ENCODE measurements at regions not wholly inside any gene's neighbourhood (a gene's known extent, or its start where the extent isn't known, plus 50 kb on each side); places are given as distances from the start of the nearest gene placed in this dataset.

DNA sequence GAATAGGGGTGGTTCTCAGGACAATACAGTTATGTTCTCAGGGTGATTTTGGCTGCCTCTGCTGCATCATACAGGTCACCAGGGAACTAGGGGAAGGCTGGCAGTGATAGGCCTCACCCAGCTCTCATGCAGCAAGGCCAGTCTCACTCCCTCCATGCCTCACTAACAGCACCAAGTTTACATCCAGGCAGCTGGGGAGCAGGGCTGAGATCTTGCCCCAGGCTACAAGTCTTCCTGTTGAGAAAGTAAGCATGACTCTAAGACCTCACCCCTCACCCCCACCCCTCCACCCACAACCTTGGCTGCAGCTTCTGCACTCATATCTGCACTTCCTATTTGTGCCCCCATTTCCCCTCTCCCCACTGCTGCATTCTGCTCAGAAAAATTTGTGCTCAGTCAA, 481.2 kb downstream of the ACTL7B start:
- no peak overlapping the region for H3K4me3 Mint-ChIP-seq
- no peak overlapping the region for H3K27ac Mint-ChIP-seq
- DNase-seq, result no peak
- peaks cover 6% of the 10 kb centered on the region for H3K27me3 Mint-ChIP-seq (ENCODE audit: low read depth, poor library complexity)
- TF ChIP-seq, protein P1, sequence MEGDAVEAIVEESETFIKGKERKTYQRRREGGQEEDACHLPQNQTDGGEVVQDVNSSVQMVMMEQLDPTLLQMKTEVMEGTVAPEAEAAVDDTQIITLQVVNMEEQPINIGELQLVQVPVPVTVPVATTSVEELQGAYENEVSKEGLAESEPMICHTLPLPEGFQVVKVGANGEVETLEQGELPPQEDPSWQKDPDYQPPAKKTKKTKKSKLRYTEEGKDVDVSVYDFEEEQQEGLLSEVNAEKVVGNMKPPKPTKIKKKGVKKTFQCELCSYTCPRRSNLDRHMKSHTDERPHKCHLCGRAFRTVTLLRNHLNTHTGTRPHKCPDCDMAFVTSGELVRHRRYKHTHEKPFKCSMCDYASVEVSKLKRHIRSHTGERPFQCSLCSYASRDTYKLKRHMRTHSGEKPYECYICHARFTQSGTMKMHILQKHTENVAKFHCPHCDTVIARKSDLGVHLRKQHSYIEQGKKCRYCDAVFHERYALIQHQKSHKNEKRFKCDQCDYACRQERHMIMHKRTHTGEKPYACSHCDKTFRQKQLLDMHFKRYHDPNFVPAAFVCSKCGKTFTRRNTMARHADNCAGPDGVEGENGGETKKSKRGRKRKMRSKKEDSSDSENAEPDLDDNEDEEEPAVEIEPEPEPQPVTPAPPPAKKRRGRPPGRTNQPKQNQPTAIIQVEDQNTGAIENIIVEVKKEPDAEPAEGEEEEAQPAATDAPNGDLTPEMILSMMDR (IDR thresholded peaks at IDR 0.05), result no peak
- no peaks in the 10 kb centered on the region for H3K4me1 Mint-ChIP-seq
- peaks cover 24% of the 10 kb centered on the region for H3K9me3 Mint-ChIP-seq
- no peaks in the 10 kb centered on the region for H3K36me3 Mint-ChIP-seq (ENCODE audit: low read depth)

DNA sequence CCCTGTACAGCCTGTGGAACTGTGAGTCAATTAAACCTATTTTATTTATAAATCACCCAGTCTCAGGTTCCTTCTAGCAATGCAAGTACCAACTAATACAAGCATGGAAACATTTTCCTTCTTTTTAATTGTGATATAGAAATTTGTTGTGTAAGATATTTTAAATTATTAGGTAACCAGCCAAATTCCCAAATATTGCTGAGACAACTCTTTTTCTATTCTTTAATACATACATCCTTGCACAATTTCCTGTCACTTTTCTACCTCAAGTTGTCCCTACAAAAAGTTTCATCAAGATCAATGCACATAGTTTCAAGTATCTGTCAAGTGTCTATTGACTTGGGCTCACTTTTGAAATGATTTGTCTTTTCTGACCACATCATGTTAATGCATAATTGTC, 488.6 kb downstream of the ACTL7B start:
- no peak overlapping the region for H3K27ac Mint-ChIP-seq
- H3K4me3 Mint-ChIP-seq, result no peak overlapping the region
- TF ChIP-seq, protein P1 (IDR thresholded peaks at IDR 0.05), result no peak
- H3K4me1 Mint-ChIP-seq, result no peaks in the 10 kb centered on the region
- H3K27me3 Mint-ChIP-seq (ENCODE audit: low read depth, poor library complexity), result peaks cover 8% of the 10 kb centered on the region
- H3K9me3 Mint-ChIP-seq, result peaks cover 37% of the 10 kb centered on the region
- H3K36me3 Mint-ChIP-seq (ENCODE audit: low read depth), result peaks cover 11% of the 10 kb centered on the region
- DNase-seq, result no peak

DNA sequence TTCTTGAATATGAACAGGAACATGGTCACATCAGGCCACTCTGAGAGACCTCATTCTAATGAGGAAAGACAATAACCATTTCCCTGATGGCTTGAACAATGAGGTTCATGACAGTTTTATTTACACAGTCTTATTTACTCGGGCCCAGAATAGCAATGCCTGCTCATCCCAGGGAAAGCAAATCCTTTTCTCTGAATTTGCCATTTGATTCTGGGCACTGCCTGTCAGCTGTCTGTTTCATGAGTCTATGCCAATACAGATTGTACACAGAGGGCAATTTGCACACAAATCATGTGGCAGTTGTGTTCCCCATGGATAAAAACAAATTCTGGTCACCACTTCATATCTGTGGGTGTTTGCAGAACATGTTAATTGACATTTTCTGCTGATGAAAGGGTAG, 492.5 kb downstream of the ACTL7B start:
- peaks cover 4% of the 10 kb centered on the region for H3K27me3 Mint-ChIP-seq (ENCODE audit: low read depth, poor library complexity)
- H3K27ac Mint-ChIP-seq, result no peak overlapping the region
- H3K4me3 Mint-ChIP-seq, result no peak overlapping the region
- H3K9me3 Mint-ChIP-seq, result peaks cover 25% of the 10 kb centered on the region
- peaks cover 11% of the 10 kb centered on the region for H3K36me3 Mint-ChIP-seq (ENCODE audit: low read depth)
- peaks cover 4% of the 10 kb centered on the region for H3K4me1 Mint-ChIP-seq
- DNase-seq, result no peak
- TF ChIP-seq, protein P1 (IDR thresholded peaks at IDR 0.05), result no peak

DNA sequence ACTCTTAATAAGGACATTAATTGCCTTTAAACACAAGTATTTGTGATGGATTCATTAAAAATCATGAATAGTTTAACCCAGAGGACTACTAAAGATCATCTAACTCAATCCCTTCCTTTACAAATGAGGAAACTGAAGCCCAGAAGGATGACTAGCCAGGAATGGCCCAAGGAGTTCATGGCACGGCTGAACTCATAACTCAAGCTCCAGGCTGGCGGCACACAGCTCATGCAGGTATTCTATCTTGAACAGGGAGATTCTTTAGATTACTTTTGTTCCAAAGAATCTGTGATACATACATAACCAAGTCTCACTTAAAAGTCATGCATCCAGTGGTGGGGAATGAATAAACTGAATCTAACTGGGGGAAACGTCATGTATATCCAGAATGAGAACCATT, 495.5 kb downstream of the ACTL7B start:
- H3K27me3 Mint-ChIP-seq (ENCODE audit: low read depth, poor library complexity), result peaks cover under 1% of the 10 kb centered on the region
- no peak overlapping the region for H3K4me3 Mint-ChIP-seq
- no peak overlapping the region for H3K27ac Mint-ChIP-seq
- DNase-seq, result no peak
- H3K4me1 Mint-ChIP-seq, result peaks cover 4% of the 10 kb centered on the region
- H3K9me3 Mint-ChIP-seq, result peaks cover 6% of the 10 kb centered on the region
- H3K36me3 Mint-ChIP-seq (ENCODE audit: low read depth), result peaks cover 5% of the 10 kb centered on the region
- TF ChIP-seq, protein P1 (IDR thresholded peaks at IDR 0.05), result no peak

DNA sequence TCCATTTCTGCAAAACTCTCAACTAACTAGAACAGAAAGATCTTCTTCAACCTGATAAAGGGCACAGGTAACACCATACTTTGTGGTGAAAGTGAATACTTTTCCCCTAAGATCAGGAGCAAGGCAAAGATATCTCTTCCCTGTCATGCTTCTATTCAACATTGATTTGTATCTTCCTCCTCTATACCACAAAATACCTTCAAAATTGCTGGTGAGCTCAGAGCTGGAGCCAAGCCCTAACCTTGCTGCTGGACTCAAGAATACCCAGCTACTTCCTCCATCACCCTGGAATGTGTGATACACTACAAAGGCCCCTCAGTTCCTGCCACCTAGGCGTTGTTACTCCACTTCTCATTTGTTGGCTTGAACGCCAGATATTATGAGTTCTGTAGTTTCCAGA, 499.0 kb downstream of the ACTL7B start:
- H3K9me3 Mint-ChIP-seq, result peaks cover 3% of the 10 kb centered on the region
- TF ChIP-seq, protein P1 (IDR thresholded peaks at IDR 0.05), result no peak
- no peak overlapping the region for H3K27ac Mint-ChIP-seq
- H3K27me3 Mint-ChIP-seq (ENCODE audit: low read depth, poor library complexity), result no peaks in the 10 kb centered on the region
- no peak for DNase-seq
- H3K36me3 Mint-ChIP-seq (ENCODE audit: low read depth), result no peaks in the 10 kb centered on the region
- H3K4me3 Mint-ChIP-seq, result no peak overlapping the region
- peaks cover 4% of the 10 kb centered on the region for H3K4me1 Mint-ChIP-seq

DNA sequence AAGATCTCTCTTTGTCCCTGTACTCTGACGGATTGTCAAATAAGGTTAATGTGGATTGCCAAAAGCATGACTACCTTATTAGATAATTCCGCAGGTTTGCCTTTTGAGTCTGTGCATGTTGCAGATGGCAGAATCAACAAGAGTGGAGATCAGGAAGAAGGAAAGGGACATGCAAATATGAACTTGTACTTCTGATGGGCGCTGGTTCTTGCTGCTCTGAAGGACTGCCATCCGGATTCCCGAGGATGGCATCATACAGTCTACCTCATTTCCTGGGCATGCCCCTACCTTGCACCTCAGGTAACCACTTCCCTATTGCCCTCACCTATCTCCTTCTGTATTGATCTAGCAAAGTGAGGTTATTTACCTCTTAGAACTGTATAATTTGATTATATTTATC, 504.2 kb downstream of the ACTL7B start:
- H3K36me3 Mint-ChIP-seq (ENCODE audit: low read depth), result no peaks in the 10 kb centered on the region

More for the DNA sequence above, 504.2 kb downstream of the ACTL7B start:
- Mint-ChIP-seq H3K27me3 (ENCODE audit: low read depth, poor library complexity) (peaks cover 4% of the 10 kb centered on the region), H3K9me3 (peaks cover 3% of the 10 kb centered on the region), H3K4me1 (no peaks in the 10 kb centered on the region), H3K4me3 (no peak overlapping the region), H3K27ac (no peak overlapping the region)
- TF ChIP-seq, protein P1 (IDR thresholded peaks at IDR 0.05), result no peak
- DNase-seq, result no peak

Measured in nephron progenitor cell (in vitro differentiated cells).